IMR-90 (cell line): ENCODE measurements at regions not wholly inside any gene's neighbourhood (a gene's known extent, or its start where the extent isn't known, plus 50 kb on each side); places are given as distances from the start of the nearest gene placed in this dataset.

Source experiments
- ATAC-seq: fragments of 200-7000 bp; cut with Tn5 transposase; 2 replicates; pipeline ENCODE4 v1.9.1; 2020; ENCODE audit warnings: low read depth, mild to moderate bottlenecking, moderate library complexity
- BruUV-seq: library from RNA; stranded (reverse); fragments of 400-500 nt; replicated peaks from 2 replicates; lab custom pipeline; 2021; lab: Mats Ljungman, UMichigan
- CTCF ChIA-PET: fragments of 300-600 bp; formaldehyde crosslinking; extraction: SDS; loops from one replicate; lab custom pipeline; 2021; ENCODE audit warnings: antibody characterized with exemption; lab: Yijun Ruan, JAX
- POLR2A ChIA-PET: fragments of 300-600 bp; sonication (Branson Sonifier 250); formaldehyde crosslinking; loops from one replicate; lab custom pipeline; 2022; ENCODE audit warnings: antibody characterized with exemption; ENCODE audit not compliant: unreplicated experiment; lab: Charles Lee
- DNase-seq: peaks from one replicate; pipeline ENCODE4 v3.0.0; 2013
- H2AFZ ChIP-seq: replicated peaks from 2 replicates; pipeline ENCODE3; 2013; ENCODE audit warnings: low read length, mild to moderate bottlenecking; ENCODE audit not compliant: poor library complexity
- H2AK5ac ChIP-seq: 2 replicates; pipeline ENCODE4 v1.6.1; 2013; ENCODE audit warnings: low read depth, low read length, inconsistent platforms
- H2AK9ac ChIP-seq: replicated peaks from 2 replicates; pipeline ENCODE3; 2013; ENCODE audit warnings: mild to moderate bottlenecking, low read depth, low read length, moderate library complexity; ENCODE audit not compliant: poor library complexity
- H2BK120ac ChIP-seq: 2 replicates; pipeline ENCODE4 v1.6.1; 2013; ENCODE audit warnings: low read depth, low read length, inconsistent platforms
- H2BK15ac ChIP-seq: 3 replicates; pipeline ENCODE4 v1.6.1; 2013; ENCODE audit warnings: low read depth, low read length, inconsistent platforms
- H2BK20ac ChIP-seq: 2 replicates; pipeline ENCODE4 v1.6.1; 2013; ENCODE audit warnings: low read depth, mild to moderate bottlenecking, inconsistent platforms, low read length, moderate library complexity
- H2BK5ac ChIP-seq: 2 replicates; pipeline ENCODE4 v1.6.1; 2013; ENCODE audit warnings: mild to moderate bottlenecking, low read depth, low read length, inconsistent platforms; ENCODE audit not compliant: poor library complexity, severe bottlenecking
- H3K14ac ChIP-seq: replicated peaks from 2 replicates; pipeline ENCODE4 v1.6.1; 2013; ENCODE audit warnings: low read depth, low read length, inconsistent platforms
- H3K18ac ChIP-seq: 2 replicates; pipeline ENCODE4 v1.6.1; 2013; ENCODE audit warnings: low read depth, low read length, control low read depth
- H3K23ac ChIP-seq: 2 replicates; pipeline ENCODE4 v1.6.1; 2013; ENCODE audit warnings: low read depth, low read length, inconsistent platforms
- H3K27ac ChIP-seq: 2 replicates; pipeline ENCODE4 v1.5.1; 2013; ENCODE audit warnings: mild to moderate bottlenecking, control low read depth, low read length; ENCODE audit not compliant: insufficient read depth
- H3K27me3 ChIP-seq: 2 replicates; pipeline ENCODE4 v1.6.1; 2013; ENCODE audit warnings: low read length; ENCODE audit not compliant: control insufficient read depth, insufficient read depth
- H3K36me3 ChIP-seq: 2 replicates; pipeline ENCODE4 v1.6.1; 2013; ENCODE audit warnings: low read length, mixed read lengths; ENCODE audit not compliant: control insufficient read depth, insufficient read depth
- H3K4ac ChIP-seq: 2 replicates; pipeline ENCODE4 v1.6.1; 2013; ENCODE audit warnings: low read depth, low read length, inconsistent platforms
- H3K4me1 ChIP-seq: 2 replicates; pipeline ENCODE4 v1.6.1; 2013; ENCODE audit warnings: low read length, mixed read lengths; ENCODE audit not compliant: control insufficient read depth, insufficient read depth
- H3K4me2 ChIP-seq: 2 replicates; pipeline ENCODE4 v1.6.1; 2013; ENCODE audit warnings: low read depth, mild to moderate bottlenecking, control low read depth, low read length, moderate library complexity
- H3K4me3 ChIP-seq: 2 replicates; pipeline ENCODE4 v1.5.1; 2013; ENCODE audit warnings: low read depth, mild to moderate bottlenecking, control low read depth, low read length, moderate library complexity; ENCODE audit not compliant: insufficient read depth
- H3K56ac ChIP-seq: 2 replicates; pipeline ENCODE4 v1.6.1; 2013; ENCODE audit warnings: low read length, inconsistent platforms; ENCODE audit not compliant: insufficient read depth; ENCODE audit errors: extremely low read depth
- H3K79me1 ChIP-seq, 2 experiments: 2 replicates each; pipeline ENCODE4 v1.6.1; 2013; ENCODE audit warnings: low read length in 2 of 2, inconsistent platforms in 1 of 2, low read depth in 1 of 2
- H3K9ac ChIP-seq: 2 replicates; pipeline ENCODE4 v1.6.1; 2013; ENCODE audit warnings: low read depth, low read length, control low read depth
- H3K9me1 ChIP-seq: 2 replicates; pipeline ENCODE4 v1.6.1; 2013; ENCODE audit warnings: low read length, inconsistent platforms; ENCODE audit not compliant: insufficient read depth
- H3K9me3 ChIP-seq: 2 replicates; pipeline ENCODE4 v1.6.1; 2013; ENCODE audit warnings: low read length; ENCODE audit not compliant: control insufficient read depth, insufficient read depth
- H4K20me1 ChIP-seq: 2 replicates; pipeline ENCODE4 v1.6.1; 2013; ENCODE audit warnings: low read length, inconsistent platforms; ENCODE audit not compliant: insufficient read depth
- H4K5ac ChIP-seq: 2 replicates; pipeline ENCODE4 v1.6.1; 2013; ENCODE audit warnings: mild to moderate bottlenecking, low read depth, low read length, control low read depth
- H4K8ac ChIP-seq, 2 experiments: 2 replicates each; pipeline ENCODE4 v1.6.1; 2013; ENCODE audit warnings: low read depth in 2 of 2, low read length in 2 of 2, control low read depth in 1 of 2, inconsistent platforms in 1 of 2
- H4K91ac ChIP-seq: 2 replicates; pipeline ENCODE4 v1.6.1; 2013; ENCODE audit warnings: low read depth, low read length, inconsistent platforms; ENCODE audit not compliant: insufficient read depth
- BHLHE40 ChIP-seq: fragments of 150-350 bp; IDR thresholded peaks from 2 replicates; pipeline ENCODE4 v1.6.1; 2016; ENCODE audit warnings: mild to moderate bottlenecking, low read depth, low read length
- CEBPB ChIP-seq: IDR thresholded peaks from 2 replicates; pipeline ENCODE4 v1.6.1; 2012; ENCODE audit warnings: low read depth, low read length, improper control_type of control experiment
- CHD1 ChIP-seq: IDR thresholded peaks from 2 replicates; pipeline ENCODE4 v1.6.1; 2012; ENCODE audit warnings: low read depth, low read length, improper control_type of control experiment
- MAFK ChIP-seq: IDR thresholded peaks from 2 replicates; pipeline ENCODE4 v1.6.1; 2012; ENCODE audit warnings: low read depth, low read length, improper control_type of control experiment
- MAZ ChIP-seq: IDR thresholded peaks from 2 replicates; pipeline ENCODE4 v1.6.1; 2012; ENCODE audit warnings: low read depth, mild to moderate bottlenecking, low read length, improper control_type of control experiment, moderate library complexity, borderline replicate concordance
- MXI1 ChIP-seq: IDR thresholded peaks from 2 replicates; pipeline ENCODE4 v1.6.1; 2012; ENCODE audit warnings: low read depth, mild to moderate bottlenecking, low read length, moderate library complexity, borderline replicate concordance
- NFE2L2 ChIP-seq: fragments of 150-350 bp; IDR thresholded peaks from 2 replicates; pipeline ENCODE4 v1.6.1; 2016; ENCODE audit warnings: low read depth, mild to moderate bottlenecking, low read length
- POLR2A ChIP-seq: IDR thresholded peaks from 2 replicates; pipeline ENCODE4 v1.6.1; 2012; ENCODE audit warnings: mild to moderate bottlenecking, low read depth, low read length
- RAD21 ChIP-seq: IDR thresholded peaks from 2 replicates; pipeline ENCODE4 v1.6.1; 2012; ENCODE audit warnings: low read length, improper control_type of control experiment
- RCOR1 ChIP-seq: IDR thresholded peaks from 2 replicates; pipeline ENCODE4 v1.6.1; 2012; ENCODE audit warnings: mild to moderate bottlenecking, low read length, improper control_type of control experiment; ENCODE audit not compliant: insufficient replicate concordance
- RFX5 ChIP-seq: IDR thresholded peaks from 2 replicates; pipeline ENCODE4 v1.8.0; 2012; ENCODE audit warnings: low read depth, mild to moderate bottlenecking, low read length, moderate library complexity
- SMC3 ChIP-seq: fragments of 150-350 bp; IDR thresholded peaks from 2 replicates; pipeline ENCODE4 v1.6.1; 2016; ENCODE audit warnings: low read depth, mild to moderate bottlenecking, antibody characterized with exemption, low read length, moderate library complexity
- WGBS, 2 experiments: methylation state at CpG; one replicate each; pipeline versions ENCODE4 v1.1.5 to v1.1.7; 2013; ENCODE audit warnings: missing lambda C conversion rate in 2 of 2; ENCODE audit not compliant: insufficient read length in 1 of 2; ENCODE audit errors: extremely low coverage in 2 of 2; 5-methylcytosine and 5-hydroxymethylcytosine counted together
- dilution Hi-C: fragments of 300-500 bp; cut with HindIII; formaldehyde crosslinking; loops from one replicate; pipeline ENCODE4 v1.14.3; 2018; ENCODE audit warnings: low sequenced_read_pairs; ENCODE audit not compliant: unreplicated experiment
- in situ Hi-C: fragments of 300-500 bp; cut with MboI; formaldehyde crosslinking; loops from 3 replicates; pipeline ENCODE4 v1.14.3; 2019; ENCODE audit warnings: low sequenced_read_pairs, inconsistent platforms, mixed read lengths
- intact Hi-C: fragments of 100-400 bp; cut with micrococcal nuclease; formaldehyde crosslinking; loops from 2 replicates; pipeline ENCODE4 v1.10.0; 2022
- TF ChIP-seq, protein P1 (sequence below): conservative IDR thresholded peaks from 2 replicates; pipeline ENCODE4 v1.5.1; 2012; ENCODE audit warnings: mild to moderate bottlenecking, low read depth, low read length, improper control_type of control experiment

DNA sequence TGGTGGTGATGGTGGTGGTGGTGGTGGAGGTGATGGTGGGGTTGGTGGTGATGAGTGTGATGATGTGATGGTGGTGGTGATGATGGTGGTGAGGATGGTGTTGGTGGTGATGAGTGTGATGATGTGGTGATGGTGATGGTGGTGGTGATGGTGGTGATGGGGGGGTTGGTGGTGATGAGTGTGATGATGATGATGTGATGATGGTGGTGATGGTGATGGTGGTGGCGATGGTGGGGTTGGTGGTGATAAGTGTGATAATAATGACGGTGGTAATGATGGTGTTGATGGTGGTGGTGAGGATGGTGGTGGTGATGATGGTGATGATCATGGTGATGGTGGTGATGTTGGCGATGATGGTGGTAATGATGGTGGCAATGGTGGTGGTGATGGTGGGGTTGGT is 67.7 kb downstream of the RRM2 start:
- Histone ChIP-seq H3K4me3 (no peak overlapping the region), H2BK120ac (no peak overlapping the region), H3K14ac (no peak overlapping the region), H3K27ac (no peak overlapping the region), H3K56ac (no peak overlapping the region), H2BK5ac (no peak overlapping the region), H2BK20ac (no peak overlapping the region), H3K4ac (no peak overlapping the region), H3K27me3 (no peaks in the 10 kb centered on the region), H3K4me1 (peaks cover 14% of the 10 kb centered on the region), H3K18ac (no peak overlapping the region), H3K23ac (no peak overlapping the region), H2BK15ac (no peak overlapping the region), H4K20me1 (0 out of 2 replicates have a peak, but pooled peaks cover 3% of the 10 kb centered on the region), H2AFZ (no peak overlapping the region), H2AK9ac (no peak overlapping the region), H3K9ac (no peak overlapping the region), H4K91ac (no peak overlapping the region), H2AK5ac (no peak overlapping the region), H3K9me3 (no peaks in the 10 kb centered on the region), H4K8ac (no peak overlapping the region), H3K36me3 (no peaks in the 10 kb centered on the region), H3K4me2 (no peak overlapping the region), H3K79me1 (no peaks in the 10 kb centered on the region), H3K9me1 (0 out of 2 replicates have a peak, but pooled peaks cover 9% of the 10 kb centered on the region), H4K5ac (no peak overlapping the region)
- in situ Hi-C loops = no loop called here
- POLR2A ChIA-PET = no interaction called here
- CTCF ChIA-PET = no interaction called here
- ATAC-seq (no peak), DNase-seq (no peak)
- intact Hi-C loops = loop anchor here (5.0 kb wide), 1 partner anchor 112 kb away; the partner anchor contains the start of gene HPCAL1
- 100% methylated on average over 2 of the region's 3 CpGs; no CpG with 5 or more reads in 1 of the 2 experiments for WGBS, 2 experiments
- dilution Hi-C loops = no loop called here
- BruUV-seq = no TSS peak
- TF ChIP-seq MXI1 = no peak
- no peak for TF ChIP-seq NFE2L2
- TF ChIP-seq, protein P1, sequence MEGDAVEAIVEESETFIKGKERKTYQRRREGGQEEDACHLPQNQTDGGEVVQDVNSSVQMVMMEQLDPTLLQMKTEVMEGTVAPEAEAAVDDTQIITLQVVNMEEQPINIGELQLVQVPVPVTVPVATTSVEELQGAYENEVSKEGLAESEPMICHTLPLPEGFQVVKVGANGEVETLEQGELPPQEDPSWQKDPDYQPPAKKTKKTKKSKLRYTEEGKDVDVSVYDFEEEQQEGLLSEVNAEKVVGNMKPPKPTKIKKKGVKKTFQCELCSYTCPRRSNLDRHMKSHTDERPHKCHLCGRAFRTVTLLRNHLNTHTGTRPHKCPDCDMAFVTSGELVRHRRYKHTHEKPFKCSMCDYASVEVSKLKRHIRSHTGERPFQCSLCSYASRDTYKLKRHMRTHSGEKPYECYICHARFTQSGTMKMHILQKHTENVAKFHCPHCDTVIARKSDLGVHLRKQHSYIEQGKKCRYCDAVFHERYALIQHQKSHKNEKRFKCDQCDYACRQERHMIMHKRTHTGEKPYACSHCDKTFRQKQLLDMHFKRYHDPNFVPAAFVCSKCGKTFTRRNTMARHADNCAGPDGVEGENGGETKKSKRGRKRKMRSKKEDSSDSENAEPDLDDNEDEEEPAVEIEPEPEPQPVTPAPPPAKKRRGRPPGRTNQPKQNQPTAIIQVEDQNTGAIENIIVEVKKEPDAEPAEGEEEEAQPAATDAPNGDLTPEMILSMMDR = no peak
- no peak for TF ChIP-seq BHLHE40
- TF ChIP-seq RAD21 = no peak
- TF ChIP-seq CHD1 = no peak
- TF ChIP-seq CEBPB = no peak
- no peak for TF ChIP-seq RFX5
- TF ChIP-seq SMC3 = no peak
- no peak for TF ChIP-seq RCOR1
- no peak for TF ChIP-seq MAZ
- no peak for TF ChIP-seq POLR2A
- no peak for TF ChIP-seq MAFK
